SK-N-SH (cell line): ENCODE measurements at regions not wholly inside any gene's neighbourhood (a gene's known extent, or its start where the extent isn't known, plus 50 kb on each side); places are given as distances from the start of the nearest gene placed in this dataset.

Source experiments
- EP300 ChIP-seq, 2 experiments: IDR thresholded peaks; 2 replicates each; pipeline versions ENCODE4 v1.4.0 to v1.6.1; 2012; ENCODE audit warnings: borderline replicate concordance in 1 of 2, low read depth in 1 of 2, low read length in 1 of 2
- GABPA ChIP-seq: IDR thresholded peaks from 2 replicates; pipeline ENCODE4 v1.4.0; 2012; ENCODE audit warnings: low read depth, mild to moderate bottlenecking
- NFIC ChIP-seq: IDR thresholded peaks from 2 replicates; pipeline ENCODE4 v1.4.0; 2012; ENCODE audit warnings: borderline replicate concordance
- SMC3 ChIP-seq: IDR thresholded peaks from 2 replicates; pipeline ENCODE4 v1.6.1; 2012; ENCODE audit warnings: low read depth, low read length, improper control_type of control experiment
- TF ChIP-seq, protein P1 (sequence below): fragments of 200-600 bp; sonication (generic); IDR thresholded peaks from 2 replicates; pipeline ENCODE4 v1.6.1; 2017; ENCODE audit warnings: antibody characterized with exemption, mild to moderate bottlenecking, moderate library complexity
- TF ChIP-seq, protein P2 (sequence below): IDR thresholded peaks from 2 replicates; pipeline ENCODE4; 2012
- TF ChIP-seq, protein P3 (sequence below): IDR thresholded peaks from 2 replicates; pipeline ENCODE4 v1.4.0; 2012; ENCODE audit warnings: low read depth, borderline replicate concordance
- TF ChIP-seq, protein P4 (sequence below): IDR thresholded peaks from 2 replicates; pipeline ENCODE4 v1.6.1; 2012; ENCODE audit warnings: mild to moderate bottlenecking, low read depth, low read length, moderate library complexity
- TF ChIP-seq, protein P5 (sequence below): fragments of 150-350 bp; IDR thresholded peaks from 2 replicates; pipeline ENCODE4 v1.6.1; 2016; ENCODE audit warnings: mild to moderate bottlenecking, low read depth, low read length
- TF ChIP-seq, protein P6 (sequence below): fragments of 150-350 bp; IDR thresholded peaks from 2 replicates; pipeline ENCODE4 v1.6.1; 2017; ENCODE audit warnings: antibody characterized with exemption, low read length, low read depth, borderline replicate concordance
- TF ChIP-seq, protein P7 (sequence below): IDR thresholded peaks from 2 replicates; pipeline ENCODE4 v1.4.0; 2012; ENCODE audit warnings: low read depth, borderline replicate concordance

DNA sequence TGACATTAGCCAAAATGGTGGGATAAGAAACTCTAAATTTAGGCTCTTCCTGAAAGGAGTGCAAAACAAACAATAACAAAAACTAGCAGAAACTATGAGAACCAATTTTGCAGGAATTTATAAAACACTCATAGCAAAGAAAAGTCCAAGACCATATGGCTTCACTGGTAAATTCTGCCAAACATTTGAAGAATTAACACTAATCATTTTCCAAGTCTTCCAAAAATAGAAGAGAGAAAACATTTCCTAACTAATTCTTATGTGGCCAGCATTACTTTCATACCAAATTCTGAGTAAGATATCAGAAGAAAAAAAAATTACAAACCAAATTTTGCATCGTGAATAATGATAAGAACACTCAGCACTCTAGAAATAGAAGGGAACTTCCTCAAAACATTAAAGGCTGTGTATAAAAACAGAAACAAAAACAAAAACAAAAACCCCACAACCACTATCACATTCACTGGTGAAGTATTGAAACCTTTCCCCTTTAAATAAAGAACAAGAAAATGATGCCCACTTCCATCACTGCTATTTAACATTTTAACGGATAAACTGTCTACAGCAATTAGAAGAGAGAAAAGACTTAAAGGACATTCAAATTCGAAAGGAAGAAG lies 524.3 kb upstream of the GALNTL6 start:
- TF ChIP-seq, protein P1, sequence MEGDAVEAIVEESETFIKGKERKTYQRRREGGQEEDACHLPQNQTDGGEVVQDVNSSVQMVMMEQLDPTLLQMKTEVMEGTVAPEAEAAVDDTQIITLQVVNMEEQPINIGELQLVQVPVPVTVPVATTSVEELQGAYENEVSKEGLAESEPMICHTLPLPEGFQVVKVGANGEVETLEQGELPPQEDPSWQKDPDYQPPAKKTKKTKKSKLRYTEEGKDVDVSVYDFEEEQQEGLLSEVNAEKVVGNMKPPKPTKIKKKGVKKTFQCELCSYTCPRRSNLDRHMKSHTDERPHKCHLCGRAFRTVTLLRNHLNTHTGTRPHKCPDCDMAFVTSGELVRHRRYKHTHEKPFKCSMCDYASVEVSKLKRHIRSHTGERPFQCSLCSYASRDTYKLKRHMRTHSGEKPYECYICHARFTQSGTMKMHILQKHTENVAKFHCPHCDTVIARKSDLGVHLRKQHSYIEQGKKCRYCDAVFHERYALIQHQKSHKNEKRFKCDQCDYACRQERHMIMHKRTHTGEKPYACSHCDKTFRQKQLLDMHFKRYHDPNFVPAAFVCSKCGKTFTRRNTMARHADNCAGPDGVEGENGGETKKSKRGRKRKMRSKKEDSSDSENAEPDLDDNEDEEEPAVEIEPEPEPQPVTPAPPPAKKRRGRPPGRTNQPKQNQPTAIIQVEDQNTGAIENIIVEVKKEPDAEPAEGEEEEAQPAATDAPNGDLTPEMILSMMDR, result no peak
- TF ChIP-seq, protein P2, sequence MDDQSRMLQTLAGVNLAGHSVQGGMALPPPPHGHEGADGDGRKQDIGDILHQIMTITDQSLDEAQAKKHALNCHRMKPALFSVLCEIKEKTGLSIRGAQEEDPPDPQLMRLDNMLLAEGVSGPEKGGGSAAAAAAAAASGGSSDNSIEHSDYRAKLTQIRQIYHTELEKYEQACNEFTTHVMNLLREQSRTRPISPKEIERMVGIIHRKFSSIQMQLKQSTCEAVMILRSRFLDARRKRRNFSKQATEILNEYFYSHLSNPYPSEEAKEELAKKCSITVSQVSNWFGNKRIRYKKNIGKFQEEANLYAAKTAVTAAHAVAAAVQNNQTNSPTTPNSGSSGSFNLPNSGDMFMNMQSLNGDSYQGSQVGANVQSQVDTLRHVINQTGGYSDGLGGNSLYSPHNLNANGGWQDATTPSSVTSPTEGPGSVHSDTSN, result no peak
- TF ChIP-seq, protein P3, sequence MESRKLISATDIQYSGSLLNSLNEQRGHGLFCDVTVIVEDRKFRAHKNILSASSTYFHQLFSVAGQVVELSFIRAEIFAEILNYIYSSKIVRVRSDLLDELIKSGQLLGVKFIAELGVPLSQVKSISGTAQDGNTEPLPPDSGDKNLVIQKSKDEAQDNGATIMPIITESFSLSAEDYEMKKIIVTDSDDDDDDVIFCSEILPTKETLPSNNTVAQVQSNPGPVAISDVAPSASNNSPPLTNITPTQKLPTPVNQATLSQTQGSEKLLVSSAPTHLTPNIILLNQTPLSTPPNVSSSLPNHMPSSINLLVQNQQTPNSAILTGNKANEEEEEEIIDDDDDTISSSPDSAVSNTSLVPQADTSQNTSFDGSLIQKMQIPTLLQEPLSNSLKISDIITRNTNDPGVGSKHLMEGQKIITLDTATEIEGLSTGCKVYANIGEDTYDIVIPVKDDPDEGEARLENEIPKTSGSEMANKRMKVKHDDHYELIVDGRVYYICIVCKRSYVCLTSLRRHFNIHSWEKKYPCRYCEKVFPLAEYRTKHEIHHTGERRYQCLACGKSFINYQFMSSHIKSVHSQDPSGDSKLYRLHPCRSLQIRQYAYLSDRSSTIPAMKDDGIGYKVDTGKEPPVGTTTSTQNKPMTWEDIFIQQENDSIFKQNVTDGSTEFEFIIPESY, result no peak
- TF ChIP-seq EP300 (IDR thresholded peaks at IDR 0.05; ENCODE audit: borderline replicate concordance in 1 of 2, low read depth in 1 of 2, low read length in 1 of 2), result no peak
- TF ChIP-seq, protein P4, sequence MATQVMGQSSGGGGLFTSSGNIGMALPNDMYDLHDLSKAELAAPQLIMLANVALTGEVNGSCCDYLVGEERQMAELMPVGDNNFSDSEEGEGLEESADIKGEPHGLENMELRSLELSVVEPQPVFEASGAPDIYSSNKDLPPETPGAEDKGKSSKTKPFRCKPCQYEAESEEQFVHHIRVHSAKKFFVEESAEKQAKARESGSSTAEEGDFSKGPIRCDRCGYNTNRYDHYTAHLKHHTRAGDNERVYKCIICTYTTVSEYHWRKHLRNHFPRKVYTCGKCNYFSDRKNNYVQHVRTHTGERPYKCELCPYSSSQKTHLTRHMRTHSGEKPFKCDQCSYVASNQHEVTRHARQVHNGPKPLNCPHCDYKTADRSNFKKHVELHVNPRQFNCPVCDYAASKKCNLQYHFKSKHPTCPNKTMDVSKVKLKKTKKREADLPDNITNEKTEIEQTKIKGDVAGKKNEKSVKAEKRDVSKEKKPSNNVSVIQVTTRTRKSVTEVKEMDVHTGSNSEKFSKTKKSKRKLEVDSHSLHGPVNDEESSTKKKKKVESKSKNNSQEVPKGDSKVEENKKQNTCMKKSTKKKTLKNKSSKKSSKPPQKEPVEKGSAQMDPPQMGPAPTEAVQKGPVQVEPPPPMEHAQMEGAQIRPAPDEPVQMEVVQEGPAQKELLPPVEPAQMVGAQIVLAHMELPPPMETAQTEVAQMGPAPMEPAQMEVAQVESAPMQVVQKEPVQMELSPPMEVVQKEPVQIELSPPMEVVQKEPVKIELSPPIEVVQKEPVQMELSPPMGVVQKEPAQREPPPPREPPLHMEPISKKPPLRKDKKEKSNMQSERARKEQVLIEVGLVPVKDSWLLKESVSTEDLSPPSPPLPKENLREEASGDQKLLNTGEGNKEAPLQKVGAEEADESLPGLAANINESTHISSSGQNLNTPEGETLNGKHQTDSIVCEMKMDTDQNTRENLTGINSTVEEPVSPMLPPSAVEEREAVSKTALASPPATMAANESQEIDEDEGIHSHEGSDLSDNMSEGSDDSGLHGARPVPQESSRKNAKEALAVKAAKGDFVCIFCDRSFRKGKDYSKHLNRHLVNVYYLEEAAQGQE, result no peak
- TF ChIP-seq SMC3, result no peak
- TF ChIP-seq, protein P5, sequence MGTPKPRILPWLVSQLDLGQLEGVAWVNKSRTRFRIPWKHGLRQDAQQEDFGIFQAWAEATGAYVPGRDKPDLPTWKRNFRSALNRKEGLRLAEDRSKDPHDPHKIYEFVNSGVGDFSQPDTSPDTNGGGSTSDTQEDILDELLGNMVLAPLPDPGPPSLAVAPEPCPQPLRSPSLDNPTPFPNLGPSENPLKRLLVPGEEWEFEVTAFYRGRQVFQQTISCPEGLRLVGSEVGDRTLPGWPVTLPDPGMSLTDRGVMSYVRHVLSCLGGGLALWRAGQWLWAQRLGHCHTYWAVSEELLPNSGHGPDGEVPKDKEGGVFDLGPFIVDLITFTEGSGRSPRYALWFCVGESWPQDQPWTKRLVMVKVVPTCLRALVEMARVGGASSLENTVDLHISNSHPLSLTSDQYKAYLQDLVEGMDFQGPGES, result no peak
- TF ChIP-seq, protein P6, sequence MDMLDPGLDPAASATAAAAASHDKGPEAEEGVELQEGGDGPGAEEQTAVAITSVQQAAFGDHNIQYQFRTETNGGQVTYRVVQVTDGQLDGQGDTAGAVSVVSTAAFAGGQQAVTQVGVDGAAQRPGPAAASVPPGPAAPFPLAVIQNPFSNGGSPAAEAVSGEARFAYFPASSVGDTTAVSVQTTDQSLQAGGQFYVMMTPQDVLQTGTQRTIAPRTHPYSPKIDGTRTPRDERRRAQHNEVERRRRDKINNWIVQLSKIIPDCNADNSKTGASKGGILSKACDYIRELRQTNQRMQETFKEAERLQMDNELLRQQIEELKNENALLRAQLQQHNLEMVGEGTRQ, result no peak
- TF ChIP-seq, protein P7, sequence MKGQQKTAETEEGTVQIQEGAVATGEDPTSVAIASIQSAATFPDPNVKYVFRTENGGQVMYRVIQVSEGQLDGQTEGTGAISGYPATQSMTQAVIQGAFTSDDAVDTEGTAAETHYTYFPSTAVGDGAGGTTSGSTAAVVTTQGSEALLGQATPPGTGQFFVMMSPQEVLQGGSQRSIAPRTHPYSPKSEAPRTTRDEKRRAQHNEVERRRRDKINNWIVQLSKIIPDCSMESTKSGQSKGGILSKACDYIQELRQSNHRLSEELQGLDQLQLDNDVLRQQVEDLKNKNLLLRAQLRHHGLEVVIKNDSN, result no peak
- TF ChIP-seq GABPA, result no peak
- no peak for TF ChIP-seq NFIC
